ENCODE measurements at regions not wholly inside any gene's neighbourhood (a gene's known extent, or its start where the extent isn't known, plus 50 kb on each side); places are given as distances from the start of the nearest gene placed in this dataset.

DNA sequence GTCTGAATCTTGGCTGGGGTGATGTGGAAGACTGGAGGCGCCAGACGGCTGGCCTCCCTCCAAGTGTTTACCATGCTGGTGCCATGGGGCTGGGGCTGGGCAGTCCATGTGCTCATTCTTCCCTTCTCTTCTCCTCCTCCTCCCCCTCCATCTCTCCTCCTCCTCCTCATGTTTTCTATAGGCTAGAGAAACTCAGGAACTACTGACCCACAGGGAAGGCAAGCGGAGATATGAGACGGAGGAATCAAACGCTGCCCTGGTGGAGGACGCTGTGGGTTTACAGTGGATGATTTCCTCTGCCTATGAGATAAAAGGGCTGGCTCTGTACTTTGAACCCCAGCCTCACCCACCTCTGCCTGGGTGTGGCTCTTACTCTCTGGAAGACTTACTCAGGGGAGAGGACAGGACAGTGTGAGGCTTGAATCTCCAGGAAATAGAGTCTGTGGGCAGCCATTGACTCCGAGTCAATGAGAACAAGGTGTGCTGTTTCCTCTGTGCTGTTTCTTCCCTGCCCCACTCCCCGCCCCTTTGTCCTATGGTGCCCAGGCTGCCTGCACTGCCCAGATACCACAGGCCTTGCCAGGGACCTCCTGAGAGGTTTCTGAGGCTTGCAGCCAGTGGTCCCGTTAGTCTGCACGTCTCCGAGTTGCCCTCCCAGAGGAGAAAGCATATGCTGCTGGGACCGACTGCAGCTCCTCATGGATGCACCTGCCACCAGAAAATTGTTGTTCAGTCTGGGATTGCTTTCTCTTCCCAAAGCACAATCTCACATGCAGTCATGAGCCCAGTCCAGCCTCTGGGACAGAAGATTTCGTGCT, 132.6 kb upstream of the ARHGAP5 start:
- DNase-seq: no peak

DNA sequence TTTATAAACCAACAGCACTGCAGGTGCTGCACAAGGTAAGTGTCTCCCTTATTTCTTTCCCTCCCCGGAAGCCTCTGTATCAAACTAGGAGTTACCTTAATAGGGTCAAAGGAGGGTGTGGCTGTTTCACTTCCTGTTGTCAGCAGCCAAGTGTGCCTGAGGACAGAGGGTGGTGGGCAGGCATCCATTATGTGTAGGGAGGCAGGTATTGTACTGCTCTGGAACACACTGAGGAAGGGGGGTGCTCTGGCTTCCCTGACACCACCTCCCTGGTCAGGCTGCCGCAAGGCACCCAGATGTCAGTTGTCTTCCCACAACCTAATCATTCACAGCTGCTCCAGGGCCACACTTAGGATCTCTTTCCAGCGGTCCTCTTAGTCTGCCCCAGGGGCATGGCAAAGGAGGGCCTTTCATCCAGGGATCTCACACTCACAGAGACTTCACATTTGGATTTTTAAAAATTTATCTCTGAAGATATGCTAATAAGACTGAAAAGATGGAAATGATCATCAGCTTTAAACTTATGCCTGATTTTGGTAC, 132.0 kb upstream of the ARHGAP5 start:
- DNase-seq: no peak

DNA sequence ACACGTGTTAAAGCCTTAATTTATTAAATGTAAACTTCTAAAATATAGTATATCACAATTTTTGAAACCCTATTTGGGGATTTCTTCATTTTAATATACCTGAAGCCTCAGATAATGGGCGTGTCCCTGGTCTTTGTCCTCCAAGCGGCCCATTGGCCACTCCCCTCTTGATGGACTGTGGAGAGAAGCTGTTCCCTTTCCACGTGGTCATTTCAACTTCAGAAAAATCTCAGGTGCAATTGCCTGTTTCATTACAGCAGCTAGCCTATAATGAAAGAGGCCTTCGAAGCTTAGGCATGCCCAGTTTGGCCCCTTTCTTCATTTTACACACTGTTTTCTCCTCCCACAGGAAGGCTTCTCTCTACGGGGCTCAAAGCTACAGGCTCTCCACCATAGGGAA, 131.4 kb upstream of the ARHGAP5 start:
- DNase-seq: no peak

DNA sequence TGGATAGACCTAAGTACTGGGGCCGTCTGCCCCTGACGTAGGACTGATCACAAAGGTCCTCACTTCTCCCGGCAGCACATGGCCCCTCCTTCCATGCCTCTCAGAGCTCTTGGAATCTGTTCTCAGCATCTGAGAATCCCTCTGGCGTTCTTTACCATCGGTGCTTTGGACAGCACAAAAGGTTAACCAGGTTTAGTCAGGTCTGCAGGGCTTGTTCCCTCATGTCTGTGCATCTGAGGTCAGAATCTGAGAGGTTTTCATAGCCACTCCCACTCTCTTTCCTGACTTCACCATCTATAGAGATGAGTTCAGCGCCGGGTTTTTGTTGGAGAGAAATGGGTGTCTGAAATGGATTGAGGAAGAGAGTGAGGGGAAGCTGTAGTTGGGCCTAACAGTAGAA, 130.0 kb upstream of the ARHGAP5 start:
- DNase-seq: no peak

DNA sequence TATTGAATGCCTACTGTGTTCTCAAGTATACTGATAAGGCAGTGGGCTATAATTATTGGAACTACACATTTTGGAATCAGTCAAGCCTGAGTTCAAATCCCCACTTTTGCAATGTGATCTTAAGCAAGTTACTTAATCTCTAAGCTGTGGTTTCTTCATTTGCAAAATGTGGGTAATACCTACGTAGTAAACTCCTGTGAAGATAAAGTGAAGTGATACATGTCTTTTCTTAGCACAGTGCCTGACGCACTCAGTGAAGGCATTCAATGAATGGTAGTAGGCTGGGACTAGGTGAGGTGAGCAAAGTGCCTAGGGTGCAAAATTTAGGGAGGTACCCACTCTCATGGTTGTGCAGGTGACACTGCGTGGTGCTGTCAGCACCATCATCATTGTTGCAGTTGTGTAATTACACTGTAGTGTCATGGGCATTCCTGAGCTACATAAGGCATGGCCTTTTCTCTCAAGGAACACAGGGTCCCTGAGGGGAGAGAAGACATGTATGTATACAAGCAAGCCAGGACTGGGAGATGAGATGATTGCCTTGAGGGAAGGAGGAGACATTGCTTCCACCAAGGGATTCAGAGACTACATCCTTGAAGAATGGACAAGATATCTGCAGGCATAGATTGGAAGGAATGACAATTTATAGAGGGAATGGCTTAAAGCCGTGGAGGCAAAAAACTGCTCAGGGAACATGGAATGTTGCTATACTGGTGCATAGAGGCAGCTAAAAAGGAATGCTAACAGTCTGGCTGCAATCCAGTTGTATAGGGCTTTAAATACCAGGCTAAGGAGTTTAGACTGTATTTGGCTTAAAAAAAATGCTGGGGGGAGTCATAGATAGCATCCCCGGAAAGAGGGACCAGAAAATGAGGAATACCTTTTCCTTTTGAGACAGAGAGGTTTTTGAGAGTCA, 129.2 kb upstream of the ARHGAP5 start:
- no peak for DNase-seq

DNA sequence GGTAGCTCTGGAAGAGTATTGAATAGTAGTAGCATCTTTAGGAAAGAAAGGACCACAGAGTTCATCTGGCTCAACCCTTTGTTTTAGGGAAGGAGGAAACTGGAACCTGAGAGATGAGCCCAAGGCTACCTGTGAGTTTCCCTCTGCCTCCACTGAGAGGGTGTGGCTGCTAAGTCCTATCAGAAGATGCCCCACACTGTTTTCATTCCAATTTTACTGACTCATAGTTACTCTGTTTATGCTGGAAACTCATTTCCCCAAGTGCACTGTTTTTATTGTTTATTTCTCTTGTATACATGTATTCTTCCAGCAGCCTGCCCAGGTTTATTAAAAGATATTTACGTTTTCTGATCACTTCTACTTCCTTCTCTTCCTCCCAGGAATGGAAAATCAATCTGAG, 127.4 kb upstream of the ARHGAP5 start:
- no peak for DNase-seq

DNA sequence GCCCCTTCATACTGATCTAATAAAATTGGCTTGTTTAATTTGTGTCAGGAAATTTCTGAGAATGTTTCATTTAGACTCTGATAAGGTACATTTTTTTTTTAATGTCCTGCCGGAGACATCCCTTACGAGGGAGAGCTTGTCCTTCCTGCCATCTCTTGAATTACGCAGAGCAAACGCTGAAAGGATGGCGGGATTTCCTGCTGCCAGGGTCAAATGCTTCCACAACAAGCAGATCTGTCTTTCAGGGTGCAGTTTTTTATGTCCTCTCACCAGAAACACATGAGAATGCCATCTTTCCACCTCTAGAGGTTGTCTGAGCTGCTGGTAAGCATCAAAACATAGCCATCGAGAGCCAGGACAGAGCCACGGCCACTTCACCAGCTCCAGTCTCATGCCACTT, 126.8 kb upstream of the ARHGAP5 start:
- no peak for DNase-seq

DNA sequence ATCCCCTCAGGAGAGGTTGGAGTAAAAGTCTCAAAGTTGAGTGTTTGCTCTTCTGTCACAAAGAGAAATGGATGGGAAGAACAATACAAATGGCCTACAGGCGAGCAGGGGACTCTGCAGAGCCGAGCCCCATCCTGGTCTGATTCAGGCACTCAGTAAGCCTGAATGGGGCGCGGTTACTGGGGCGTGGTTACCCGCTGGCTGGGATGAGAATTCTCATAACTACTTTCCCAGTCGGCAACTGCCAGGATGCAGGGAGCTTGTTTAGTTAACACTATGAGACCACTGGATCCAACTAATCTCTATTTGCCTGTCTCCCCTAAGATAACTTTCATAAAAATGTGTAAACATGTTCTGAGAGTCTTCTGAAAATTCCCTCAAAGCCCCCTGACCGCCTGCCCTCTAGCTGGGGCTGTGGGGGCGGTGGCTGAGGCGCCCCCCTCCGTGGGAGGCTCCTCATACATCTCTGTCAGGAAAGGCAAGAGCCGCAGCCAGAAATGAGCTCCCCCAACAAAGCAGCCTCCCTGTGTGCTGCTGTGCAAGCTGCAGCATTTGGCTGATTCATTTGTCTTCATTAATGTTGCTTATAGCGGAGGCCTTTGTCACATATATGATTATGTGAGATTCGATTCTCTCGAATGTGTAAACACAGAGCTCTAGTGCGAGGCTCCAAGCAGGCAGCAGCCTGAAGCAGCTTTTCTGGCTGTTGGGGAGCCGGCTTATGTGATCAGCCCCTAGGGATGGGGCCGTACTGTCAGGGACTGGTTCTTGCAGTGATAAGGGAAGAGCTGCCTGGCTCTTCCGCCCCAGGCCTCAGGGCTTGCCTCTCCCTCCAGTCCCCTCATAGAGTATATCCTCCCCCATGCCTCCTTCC, 126.1 kb upstream of the ARHGAP5 start:
- peak; percentile 68 for DNase-seq

DNA sequence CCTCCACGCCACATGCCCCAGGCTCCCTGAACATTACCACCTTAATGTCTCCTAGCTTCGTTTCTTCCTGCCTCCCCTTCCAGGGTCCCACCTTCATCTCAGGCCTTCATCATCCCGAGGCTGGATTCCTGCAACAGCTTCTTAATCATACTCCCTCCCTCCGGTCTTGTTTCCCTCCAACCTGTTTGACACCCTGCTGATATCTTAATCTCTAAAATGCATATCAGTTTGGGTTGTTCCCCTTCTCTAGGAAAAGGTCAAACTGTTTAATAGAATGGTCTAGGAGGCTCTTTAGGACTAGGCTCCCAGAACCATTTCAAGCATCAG, 125.5 kb upstream of the ARHGAP5 start:
- DNase-seq: no peak

DNA sequence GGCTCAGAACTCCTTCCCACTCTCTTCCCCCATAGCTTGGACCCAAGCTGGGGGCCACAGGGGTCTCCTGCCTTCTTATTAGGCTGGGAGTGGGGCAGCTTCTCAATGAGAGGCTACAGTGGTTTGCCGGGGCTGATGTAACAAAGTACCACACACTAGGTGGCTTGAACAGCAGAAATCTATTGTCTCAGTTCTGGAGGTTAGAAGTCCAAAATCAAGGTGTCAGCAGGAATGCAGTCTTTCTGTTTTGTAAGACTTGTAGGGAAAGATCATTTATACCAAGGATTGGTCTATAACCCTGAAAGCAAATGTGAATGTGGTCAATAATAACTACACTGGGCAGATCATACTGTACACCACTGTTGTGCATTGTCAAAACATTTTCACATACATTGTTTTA, 124.5 kb upstream of the ARHGAP5 start:
- DNase-seq: no peak

DNA sequence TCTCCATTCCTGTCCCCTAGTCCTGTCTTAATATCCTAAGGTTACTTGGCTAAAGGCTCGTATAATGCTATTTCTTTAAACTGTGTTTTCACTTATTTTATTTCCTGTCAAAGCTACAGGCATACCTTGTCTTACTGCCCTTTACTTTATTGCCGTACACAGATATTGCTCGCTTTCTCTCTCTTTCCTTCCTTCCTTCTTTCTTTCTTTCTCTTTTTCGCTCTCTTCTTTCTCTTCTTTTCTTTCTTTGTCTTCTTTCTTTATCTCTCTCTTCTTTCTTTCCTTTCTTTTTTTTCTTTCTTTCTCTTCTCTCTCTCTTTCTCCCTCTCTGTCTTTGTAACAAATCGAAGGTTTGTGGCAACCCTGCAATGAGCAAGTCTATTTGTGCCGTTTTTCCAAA, 123.9 kb upstream of the ARHGAP5 start:
- DNase-seq: no peak

DNA sequence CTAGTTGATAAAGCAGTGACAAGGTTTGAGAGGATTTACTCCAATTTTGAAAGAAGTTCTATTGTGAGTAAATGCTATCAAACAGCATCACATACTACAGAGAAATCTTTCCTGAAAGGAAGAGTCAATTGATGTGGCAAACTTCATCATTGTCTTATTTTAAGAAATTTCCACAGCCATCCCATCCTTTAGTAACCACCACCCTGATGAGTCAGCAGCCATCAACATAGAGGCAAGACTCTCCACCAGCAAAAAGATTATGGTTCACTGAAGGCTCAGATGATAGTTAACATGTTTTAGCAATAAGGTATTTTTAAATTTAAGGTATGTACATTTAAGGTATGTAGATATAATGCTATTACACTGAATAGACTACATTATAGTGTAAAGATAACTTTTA, 122.1 kb upstream of the ARHGAP5 start:
- no peak for DNase-seq

DNA sequence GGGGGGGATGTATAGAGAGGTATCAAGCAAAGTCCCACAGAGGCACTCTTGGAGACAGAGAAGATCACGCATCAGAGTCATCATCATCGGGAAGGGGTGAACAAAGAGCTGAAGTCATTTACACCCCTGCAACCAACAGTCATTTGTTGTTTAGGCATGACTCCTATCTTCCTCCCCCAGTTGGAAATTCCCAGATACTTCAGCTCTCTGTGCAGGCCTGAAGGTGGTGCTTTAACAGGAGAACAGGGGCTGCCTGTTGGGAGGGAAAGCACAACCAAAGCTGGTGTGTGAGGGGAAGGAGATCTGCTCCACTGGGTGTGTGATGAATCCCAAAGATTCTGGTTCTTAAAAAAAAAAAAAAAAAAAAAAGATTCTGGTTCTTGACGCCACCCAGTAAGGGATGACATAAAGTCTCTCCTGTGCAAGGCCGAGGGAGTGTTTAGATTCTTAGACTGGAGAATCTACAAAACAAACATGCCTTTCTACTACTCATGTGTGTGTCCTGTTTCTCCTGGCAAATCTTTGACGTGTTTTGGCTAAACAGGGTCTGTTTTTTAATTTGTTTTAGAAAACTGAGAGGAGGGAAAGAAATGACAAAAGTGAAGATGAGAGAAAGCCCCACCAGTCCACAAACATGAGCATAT, 121.0 kb upstream of the ARHGAP5 start:
- no peak for DNase-seq

DNA sequence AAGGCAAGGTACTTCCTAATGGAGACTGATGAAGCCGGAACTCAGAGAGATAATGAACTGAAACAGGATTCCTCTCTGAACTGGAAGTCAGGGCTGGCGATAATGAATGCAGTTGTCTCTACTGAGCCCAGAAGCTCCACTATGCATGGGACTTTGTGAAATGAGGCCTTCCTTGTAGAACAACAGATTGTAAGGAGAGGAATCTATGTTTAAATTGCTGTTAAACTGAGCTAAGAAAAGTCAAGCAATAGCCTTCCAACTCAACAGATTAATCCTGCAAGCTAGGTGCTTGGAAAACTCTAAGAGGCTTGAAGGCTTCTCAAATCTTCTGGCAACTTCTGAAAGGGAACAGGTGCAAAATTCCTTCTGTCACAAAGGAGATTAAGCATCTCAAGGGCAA, 119.5 kb upstream of the ARHGAP5 start:
- no peak for DNase-seq

DNA sequence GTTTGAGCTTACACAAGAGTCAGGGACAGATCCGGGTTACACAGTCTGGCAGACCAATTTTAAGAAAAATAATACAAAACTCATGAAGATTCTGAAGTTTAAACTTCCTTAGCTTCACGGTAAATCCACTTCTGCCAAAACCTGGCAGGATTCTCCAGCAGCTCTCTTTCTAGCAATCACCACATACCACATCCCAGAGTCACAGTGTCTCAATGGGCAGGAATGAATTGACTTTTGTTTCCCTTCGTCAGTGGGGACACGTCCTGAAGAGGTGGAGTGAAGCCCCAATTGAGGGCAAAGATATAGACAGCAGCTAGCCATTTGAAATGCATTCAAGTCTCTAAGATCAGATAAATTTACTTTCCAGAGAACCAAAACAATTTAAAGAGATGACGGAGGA, 117.1 kb upstream of the ARHGAP5 start:
- no peak for DNase-seq

DNA sequence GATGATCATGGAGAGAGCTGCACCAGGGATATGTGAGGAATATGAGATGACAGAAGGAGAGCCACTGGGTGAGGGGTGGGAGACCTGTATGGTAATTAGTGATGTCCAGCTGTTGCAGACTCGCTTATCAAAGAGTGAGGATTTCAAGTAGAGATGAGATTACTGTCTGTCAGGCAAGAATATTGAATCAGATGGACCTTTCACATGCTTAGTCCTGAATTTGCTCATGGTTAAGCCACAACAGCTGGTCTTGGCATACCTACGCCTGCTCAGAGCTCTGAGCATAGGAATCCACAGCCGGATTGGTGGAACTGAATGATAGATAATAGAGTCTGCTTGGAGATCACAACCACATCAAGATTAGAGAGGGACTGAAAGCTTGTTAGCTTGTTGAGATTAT, 115.2 kb upstream of the ARHGAP5 start:
- DNase-seq: no peak

DNA sequence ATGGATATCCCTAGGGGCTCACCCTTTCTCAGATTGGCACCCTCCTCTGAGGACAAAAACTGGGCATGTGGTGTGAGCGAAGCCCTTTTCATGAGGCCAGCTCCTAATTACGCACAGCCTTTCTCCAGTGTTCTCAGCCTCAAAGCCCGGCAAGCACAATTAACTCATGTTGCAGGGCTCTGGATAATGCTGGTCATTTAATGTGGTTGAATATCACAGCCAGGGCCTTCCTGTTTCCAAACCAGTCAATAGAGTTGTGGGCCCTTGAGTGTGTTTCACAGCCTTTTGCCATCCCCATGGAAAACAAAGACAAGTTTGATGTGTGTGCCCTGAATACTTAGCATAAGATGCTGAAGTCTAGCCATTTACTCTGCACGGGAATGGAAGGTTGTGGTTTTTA, 114.2 kb upstream of the ARHGAP5 start:
- no peak for DNase-seq

DNA sequence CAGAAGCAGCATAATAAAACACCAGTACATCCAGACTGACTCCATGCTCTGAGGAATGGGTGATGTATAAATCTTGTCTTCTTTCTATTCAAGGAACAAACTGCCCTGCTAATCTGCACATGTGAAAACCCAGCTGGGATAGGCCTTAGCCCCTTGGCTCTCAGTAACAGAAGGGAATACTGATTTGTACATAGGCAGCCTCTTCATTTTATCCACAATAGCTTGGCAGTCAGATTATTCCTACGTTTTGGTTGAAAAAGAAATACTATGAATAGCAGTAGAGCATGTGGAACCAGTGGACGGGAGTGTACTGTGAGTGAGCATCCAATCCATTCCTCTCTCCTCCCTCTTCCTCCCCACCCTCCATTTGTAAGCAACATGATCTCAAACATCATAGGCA, 113.5 kb upstream of the ARHGAP5 start:
- no peak for DNase-seq

DNA sequence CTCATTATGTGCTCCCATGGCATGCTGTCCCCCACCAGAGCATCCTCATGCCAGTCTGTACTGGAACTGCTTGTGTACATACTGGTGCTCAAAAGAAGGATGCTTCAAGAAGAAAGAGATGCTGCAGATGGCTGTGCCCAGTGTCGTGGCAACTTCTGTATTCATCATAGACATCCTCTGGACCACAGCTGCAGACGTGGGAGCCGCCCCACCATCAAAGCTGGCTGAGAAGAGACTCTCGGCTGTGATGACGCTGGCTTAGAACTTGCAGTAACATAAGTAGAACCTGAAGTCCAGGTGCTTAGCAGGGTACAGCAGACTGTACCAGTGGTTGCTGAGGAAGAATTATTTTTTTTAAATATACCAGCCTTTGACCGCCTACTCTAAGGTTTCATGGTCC, 112.6 kb upstream of the ARHGAP5 start:
- DNase-seq: no peak

DNA sequence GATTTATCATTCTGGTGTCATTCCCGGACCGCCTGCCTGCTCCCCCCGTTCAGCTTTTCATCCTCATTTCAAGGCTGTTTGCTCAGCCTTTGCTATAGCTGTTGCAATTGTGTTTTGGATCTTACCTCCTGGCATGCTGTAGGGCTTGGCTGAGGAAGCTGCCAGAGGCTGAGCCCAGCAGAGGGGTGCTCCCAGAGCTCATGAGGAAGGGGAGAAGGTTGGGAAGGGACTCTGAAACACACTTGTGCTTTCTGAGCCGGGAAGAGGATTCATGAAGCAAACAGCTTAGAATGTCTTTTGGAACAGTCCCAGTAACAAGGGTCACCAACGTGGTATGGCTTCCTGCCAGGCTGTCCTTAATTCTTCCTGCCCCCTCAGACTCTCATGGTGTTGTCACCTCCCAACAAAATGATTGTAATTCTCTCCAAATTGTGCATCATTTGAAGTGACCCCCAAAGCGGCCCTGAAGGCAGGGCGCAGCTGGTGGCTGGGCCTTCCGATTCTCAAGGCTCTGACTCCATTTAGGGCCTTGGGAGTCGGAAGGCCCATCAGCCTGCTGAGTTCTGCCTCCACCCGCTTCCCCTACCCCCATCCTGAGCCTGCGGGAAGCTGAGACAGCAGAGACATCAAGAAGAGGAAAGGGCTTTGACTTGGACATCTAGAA, 111.9 kb upstream of the ARHGAP5 start:
- DNase-seq: no peak

DNA sequence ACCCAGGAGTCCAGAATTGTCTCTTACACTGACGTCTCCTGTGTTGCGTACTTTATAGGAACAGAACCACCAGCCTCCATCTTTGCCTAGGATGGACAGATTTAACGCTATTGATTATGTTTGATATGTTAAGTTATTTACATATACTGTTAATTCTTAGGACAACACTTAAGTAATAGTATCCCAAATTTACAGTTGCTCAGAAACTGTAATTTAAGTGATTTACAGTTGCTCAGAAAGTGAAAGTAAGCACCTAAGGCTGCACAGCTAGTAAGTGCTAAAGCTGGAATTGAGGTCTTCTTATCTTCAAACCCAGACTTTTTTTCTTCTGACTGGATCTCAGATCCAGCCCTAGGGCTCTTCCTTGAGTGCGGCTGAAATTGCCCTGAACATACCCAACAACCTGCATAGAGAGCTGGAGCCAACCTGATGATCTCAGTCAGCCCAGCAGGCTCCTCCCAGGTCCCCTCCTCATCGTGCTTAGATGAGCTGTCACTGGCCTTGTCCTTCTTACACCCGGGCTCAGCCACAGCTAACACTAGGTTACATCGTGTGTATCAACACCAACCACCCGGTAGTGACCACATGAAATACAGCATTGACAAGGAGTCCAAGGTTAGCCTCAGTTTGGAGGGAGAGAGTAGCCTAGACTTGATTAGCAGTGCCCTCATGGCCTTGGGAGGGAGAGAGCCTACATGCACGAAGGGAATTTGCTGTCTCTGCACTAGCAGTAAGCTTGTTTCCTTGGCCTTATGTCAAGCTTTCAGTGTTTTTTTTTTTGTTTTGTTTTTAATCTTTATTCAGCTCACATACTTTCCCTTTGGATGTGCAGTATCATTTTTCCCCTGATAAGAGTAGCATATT, 111.1 kb upstream of the ARHGAP5 start:
- no peak for DNase-seq

Data from retina (tissue), 1 donor.